HCT116 (cell line): ENCODE measurements at regions not wholly inside any gene's neighbourhood (a gene's known extent, or its start where the extent isn't known, plus 50 kb on each side); places are given as distances from the start of the nearest gene placed in this dataset.

ENCODE experiments used
- ATF3 ChIP-seq: IDR thresholded peaks from 2 replicates; pipeline ENCODE4 v1.6.1; 2012
- CEBPB ChIP-seq: IDR thresholded peaks from 2 replicates; pipeline ENCODE4 v1.6.1; 2012; ENCODE audit warnings: low read depth
- CTCF ChIP-seq, 3 experiments: fragments of 200-600 bp in 1 of 3; sonication (generic) in 1 of 3; IDR thresholded peaks in 2 of 3; conservative IDR thresholded peaks in 1 of 3; 2 replicates each; pipeline ENCODE4 v1.5.1; 2012 to 2017; ENCODE audit warnings: low read depth in 2 of 3, low read length in 2 of 3, antibody characterized with exemption in 1 of 3, borderline replicate concordance in 1 of 3, control low read depth in 1 of 3, mild to moderate bottlenecking in 1 of 3, mixed read lengths in 1 of 3, mixed run types in 1 of 3, moderate library complexity in 1 of 3; ENCODE audit not compliant: insufficient read depth in 1 of 3
- EZH2 ChIP-seq: fragments of 200-600 bp; sonication (generic); IDR thresholded peaks from 2 replicates; pipeline ENCODE4 v1.6.1; 2017; ENCODE audit warnings: antibody characterized with exemption, mixed run types
- EZH2phosphoT487 ChIP-seq: fragments of 200-600 bp; IDR thresholded peaks from 2 replicates; pipeline ENCODE4 v1.6.1; 2018; ENCODE audit warnings: antibody characterized with exemption, borderline replicate concordance
- JUND ChIP-seq: IDR thresholded peaks from 2 replicates; pipeline ENCODE4 v1.6.1; 2012
- POLR2A ChIP-seq: IDR thresholded peaks from 2 replicates; pipeline ENCODE4 v1.7.0; 2011; ENCODE audit warnings: borderline replicate concordance; ENCODE audit not compliant: insufficient read depth, insufficient read length; ENCODE audit errors: extremely low read depth
- POLR2AphosphoS5 ChIP-seq: IDR thresholded peaks from 2 replicates; pipeline ENCODE4 v1.6.1; 2011; ENCODE audit warnings: mild to moderate bottlenecking, low read depth, low read length, moderate library complexity
- SIN3A ChIP-seq: IDR thresholded peaks from 2 replicates; pipeline ENCODE4 v1.6.1; 2012; ENCODE audit warnings: low read depth
- ZFX ChIP-seq: fragments of 450-650 bp; IDR thresholded peaks from 2 replicates; pipeline ENCODE4 v1.6.1; 2017
- TF ChIP-seq, protein P1 (sequence below): IDR thresholded peaks from 2 replicates; pipeline ENCODE4 v1.6.1; 2012

GRCh38 chr2:36203366-36203765 is 152.2 kb upstream of the CRIM1 start:
- TF ChIP-seq CTCF (IDR thresholded peaks at IDR 0.05 in 2 of 3, conservative IDR thresholded peaks at IDR 0.05 in 1 of 3; ENCODE audit: borderline replicate concordance in 1 of 3, insufficient read depth in 1 of 3, low read depth in 2 of 3, low read length in 2 of 3) (no peak), POLR2AphosphoS5 (no peak), EZH2 (no peak), POLR2A (no peak), ATF3 (no peak), JUND (no peak), CEBPB (no peak), EZH2phosphoT487 (no peak), SIN3A (no peak), ZFX (no peak)
- TF ChIP-seq, protein P1, sequence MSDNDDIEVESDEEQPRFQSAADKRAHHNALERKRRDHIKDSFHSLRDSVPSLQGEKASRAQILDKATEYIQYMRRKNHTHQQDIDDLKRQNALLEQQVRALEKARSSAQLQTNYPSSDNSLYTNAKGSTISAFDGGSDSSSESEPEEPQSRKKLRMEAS = no peak
